H9 (cell line): ENCODE measurements at regions not wholly inside any gene's neighbourhood (a gene's known extent, or its start where the extent isn't known, plus 50 kb on each side); places are given as distances from the start of the nearest gene placed in this dataset.

Experiments
- DNase-seq: peaks from one replicate; pipeline ENCODE4 v3.0.0-alpha.2; 2017
- H2AFZ ChIP-seq: one replicate; pipeline ENCODE4 v1.6.1; 2013; ENCODE audit warnings: mild to moderate bottlenecking, low read length, control low read depth, moderate library complexity
- H2AK5ac ChIP-seq: 2 replicates; pipeline ENCODE4 v1.6.1; 2013; ENCODE audit warnings: low read length, control low read depth, mixed read lengths; ENCODE audit not compliant: insufficient read length
- H2BK120ac ChIP-seq: one replicate; pipeline ENCODE4 v1.6.1; 2013; ENCODE audit warnings: low read depth, mild to moderate bottlenecking, low read length, control low read depth, inconsistent platforms; ENCODE audit not compliant: poor library complexity, severe bottlenecking
- H2BK12ac ChIP-seq: 2 replicates; pipeline ENCODE4 v1.6.1; 2013; ENCODE audit warnings: low read length, control low read depth, mixed read lengths, low read depth; ENCODE audit not compliant: insufficient read length
- H2BK15ac ChIP-seq: 2 replicates; pipeline ENCODE4 v1.6.1; 2013; ENCODE audit warnings: low read depth, low read length, control low read depth
- H2BK20ac ChIP-seq: one replicate; pipeline ENCODE4 v1.6.1; 2013; ENCODE audit warnings: low read depth, mild to moderate bottlenecking, low read length, control low read depth, inconsistent platforms; ENCODE audit not compliant: poor library complexity, severe bottlenecking
- H2BK5ac ChIP-seq: 2 replicates; pipeline ENCODE4 v1.6.1; 2013; ENCODE audit warnings: low read length, control low read depth, mixed read lengths; ENCODE audit not compliant: insufficient read length
- H3K14ac ChIP-seq: 2 replicates; pipeline ENCODE4 v1.6.1; 2013; ENCODE audit warnings: low read length, control low read depth; ENCODE audit not compliant: insufficient read depth
- H3K18ac ChIP-seq: 2 replicates; pipeline ENCODE4 v1.6.1; 2013; ENCODE audit warnings: low read depth, mild to moderate bottlenecking, mixed read lengths, low read length, control low read depth; ENCODE audit not compliant: insufficient read length
- H3K23ac ChIP-seq: 2 replicates; pipeline ENCODE4 v1.6.1; 2013; ENCODE audit warnings: low read length, control low read depth, mixed read lengths, low read depth; ENCODE audit not compliant: insufficient read length
- H3K23me2 ChIP-seq: 2 replicates; pipeline ENCODE4 v1.6.1; 2013; ENCODE audit warnings: low read depth, mild to moderate bottlenecking, mixed read lengths, low read length, control low read depth; ENCODE audit not compliant: insufficient read length, poor library complexity, severe bottlenecking
- H3K27ac ChIP-seq: 2 replicates; pipeline ENCODE4 v1.5.1; 2013; ENCODE audit warnings: low read length, control low read depth, mixed read lengths, low read depth; ENCODE audit not compliant: insufficient read length
- H3K27me3 ChIP-seq: 2 replicates; pipeline ENCODE4 v1.6.1; 2013; ENCODE audit warnings: low read length, control low read depth, inconsistent platforms; ENCODE audit not compliant: insufficient read depth
- H3K4ac ChIP-seq: 2 replicates; pipeline ENCODE4 v1.6.1; 2013; ENCODE audit warnings: low read depth, mild to moderate bottlenecking, control low read depth, inconsistent platforms, low read length, moderate library complexity
- H3K4me1 ChIP-seq: 2 replicates; pipeline ENCODE4 v1.6.1; 2013; ENCODE audit warnings: low read length, control low read depth, inconsistent platforms; ENCODE audit not compliant: insufficient read depth
- H3K4me2 ChIP-seq: 2 replicates; pipeline ENCODE4 v1.6.1; 2013; ENCODE audit warnings: low read length, control low read depth, mixed read lengths; ENCODE audit not compliant: insufficient read length, insufficient read depth
- H3K56ac ChIP-seq: 2 replicates; pipeline ENCODE4 v1.6.1; 2013; ENCODE audit warnings: low read depth, mild to moderate bottlenecking, mixed read lengths, low read length, control low read depth; ENCODE audit not compliant: insufficient read length
- H3K79me1 ChIP-seq: 2 replicates; pipeline ENCODE4 v1.6.1; 2013; ENCODE audit warnings: low read depth, mild to moderate bottlenecking, moderate library complexity, low read length, control low read depth, inconsistent platforms; ENCODE audit not compliant: insufficient read depth, poor library complexity, severe bottlenecking
- H3K79me2 ChIP-seq: 2 replicates; pipeline ENCODE4 v1.6.1; 2013; ENCODE audit warnings: low read length, control low read depth, inconsistent platforms; ENCODE audit not compliant: insufficient read depth
- H3K9ac ChIP-seq: 2 replicates; pipeline ENCODE4 v1.6.1; 2013; ENCODE audit warnings: low read length, control low read depth, mixed read lengths; ENCODE audit not compliant: insufficient read length; ENCODE audit errors: extremely low read depth
- H3K9me3 ChIP-seq: one replicate; pipeline ENCODE4 v1.6.1; 2013; ENCODE audit warnings: low read depth, low read length, inconsistent platforms; ENCODE audit not compliant: control insufficient read depth
- H3T11ph ChIP-seq: one replicate; pipeline ENCODE4 v1.6.1; 2013; ENCODE audit warnings: mild to moderate bottlenecking, low read length, control low read depth, inconsistent platforms
- H4K20me1 ChIP-seq: one replicate; pipeline ENCODE4 v1.6.1; 2013; ENCODE audit not compliant: control insufficient read depth, insufficient read length, insufficient read depth
- H4K5ac ChIP-seq: 2 replicates; pipeline ENCODE4 v1.6.1; 2013; ENCODE audit warnings: low read depth, mild to moderate bottlenecking, mixed read lengths, low read length, control low read depth; ENCODE audit not compliant: insufficient read length
- H4K8ac ChIP-seq: replicated peaks from 2 replicates; pipeline ENCODE4 v1.6.1; 2013; ENCODE audit warnings: low read length, control low read depth, mixed read lengths, low read depth; ENCODE audit not compliant: insufficient read length
- H4K91ac ChIP-seq: 2 replicates; pipeline ENCODE4 v1.6.1; 2013; ENCODE audit warnings: low read depth, mild to moderate bottlenecking, moderate library complexity, mixed read lengths, low read length, control low read depth; ENCODE audit not compliant: insufficient read length
- H3K27ac Mint-ChIP-seq, 3 experiments: 2 replicates in 2 of 3; 3 replicates in 1 of 3; pipeline ENCODE4 v1.8.0; 2020 to 2021; ENCODE audit warnings: mixed read lengths in 3 of 3, mild to moderate bottlenecking in 1 of 3, moderate library complexity in 1 of 3
- H3K27me3 Mint-ChIP-seq: 2 replicates; pipeline ENCODE4 v1.8.0; 2021; ENCODE audit warnings: low read depth, mild to moderate bottlenecking, moderate library complexity, mixed read lengths
- H3K36me3 Mint-ChIP-seq, 3 experiments: 2 replicates in 2 of 3; 3 replicates in 1 of 3; pipeline ENCODE4 v1.8.0; 2020 to 2021; ENCODE audit warnings: low read depth in 3 of 3, mixed read lengths in 3 of 3; ENCODE audit not compliant: insufficient read depth in 1 of 3
- H3K4me1 Mint-ChIP-seq, 2 experiments: 2 replicates each; pipeline ENCODE4 v1.8.0; 2020; ENCODE audit warnings: mixed read lengths in 2 of 2
- H3K4me3 Mint-ChIP-seq, 2 experiments: 2 replicates in 1 of 2; 3 replicates in 1 of 2; pipeline ENCODE4 v1.8.0; 2020 to 2021; ENCODE audit warnings: mild to moderate bottlenecking in 2 of 2, mixed read lengths in 2 of 2, moderate library complexity in 1 of 2
- H3K9me3 Mint-ChIP-seq, 2 experiments: 2 replicates in 1 of 2; 3 replicates in 1 of 2; pipeline ENCODE4 v1.8.0; 2020; ENCODE audit warnings: mild to moderate bottlenecking in 2 of 2, mixed read lengths in 2 of 2, moderate library complexity in 1 of 2
- CTCF ChIP-seq: fragments of 200-600 bp; sonication (generic); conservative IDR thresholded peaks from 3 replicates; pipeline ENCODE4 v1.8.0; 2021; ENCODE audit warnings: antibody characterized with exemption, mild to moderate bottlenecking
- WGBS: extraction: QIAGEN DNeasy Blood & Tissue Kit; methylation state at CpG from one replicate; pipeline ENCODE4 v1.1.7; 2013; ENCODE audit warnings: missing lambda C conversion rate, low lambda C conversion rate, mixed read lengths; ENCODE audit not compliant: insufficient read length; ENCODE audit errors: extremely low coverage; 5-methylcytosine and 5-hydroxymethylcytosine counted together

- Histone ChIP-seq H3K4me1 (no peaks in the 10 kb centered on the region), H3K18ac (no peak overlapping the region), H3K14ac (no peak overlapping the region), H2BK12ac (no peak overlapping the region), H4K91ac (no peak overlapping the region), H4K20me1 (no peaks in the 10 kb centered on the region), H3K23ac (no peak overlapping the region), H3K23me2 (no peaks in the 10 kb centered on the region), H4K8ac (no peak overlapping the region), H2BK5ac (no peak overlapping the region), H3K27me3 (no peaks in the 10 kb centered on the region), H3K79me2 (no peaks in the 10 kb centered on the region), H3K79me1 (no peaks in the 10 kb centered on the region), H3K4me2 (no peak overlapping the region), H2AK5ac (no peak overlapping the region), H3K4ac (no peak overlapping the region), H3K9me3 (no peaks in the 10 kb centered on the region), H3K56ac (no peak overlapping the region), H2BK15ac (no peak overlapping the region), H3K27ac (no peak overlapping the region), H3T11ph (no peak overlapping the region), H2AFZ (no peak overlapping the region), H4K5ac (no peak overlapping the region), H2BK120ac (no peak overlapping the region), H2BK20ac (no peak overlapping the region), H3K9ac (no peak overlapping the region)
- no peak for TF ChIP-seq CTCF
- H3K9me3 Mint-ChIP-seq, result peaks cover 7 to 10% of the 10 kb centered on the region in 2 experiments; a peak in 4 of 5 replicates
- no CpG with 5 or more reads among the region's 4 CpGs for WGBS
- peaks cover 0 to 2% (median 0%) of the 10 kb centered on the region in 3 experiments; a peak in 2 of 7 replicates for H3K36me3 Mint-ChIP-seq
- H3K4me3 Mint-ChIP-seq, result no peak overlapping the region
- DNase-seq, result no peak
- H3K4me1 Mint-ChIP-seq, result no peaks in the 10 kb centered on the region
- no peaks in the 10 kb centered on the region for H3K27me3 Mint-ChIP-seq
- H3K27ac Mint-ChIP-seq, result no peak overlapping the region
Measured at GRCh38 chr2:188798159-188798558, 176.0 kb upstream of the COL3A1 start.
